ENCODE measurements at regions not wholly inside any gene's neighbourhood (a gene's known extent, or its start where the extent isn't known, plus 50 kb on each side); places are given as distances from the start of the nearest gene placed in this dataset.

DNA sequence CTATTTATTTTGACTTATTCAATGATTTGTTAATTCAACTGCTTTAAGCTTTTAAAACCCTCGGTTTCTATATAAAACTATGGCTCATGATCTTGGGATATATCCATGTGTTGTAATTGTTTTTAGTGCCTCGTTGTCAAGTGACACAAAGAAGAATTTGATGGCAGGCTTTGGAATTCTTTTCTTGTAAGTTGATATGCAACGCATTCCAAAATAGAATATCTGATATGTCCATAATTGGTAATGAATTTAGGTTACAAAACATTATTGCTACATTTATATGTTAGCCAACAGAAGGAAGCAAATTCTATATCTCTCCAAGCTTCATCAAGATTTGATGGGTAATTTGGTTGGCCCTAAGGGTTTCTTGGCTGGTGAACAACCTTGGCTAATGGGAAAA is 220.4 kb upstream of the RIMS1 start:
- TF ChIP-seq CTCF (IDR thresholded peaks at IDR 0.05) (no peak), POLR2A (IDR thresholded peaks at IDR 0.05) (no peak), POLR2AphosphoS5 (IDR thresholded peaks at IDR 0.05) (no peak)

Data from breast epithelium (tissue), 3 donors.